Cardiac fibroblast (primary cell): ENCODE measurements at regions not wholly inside any gene's neighbourhood (a gene's known extent, or its start where the extent isn't known, plus 50 kb on each side); places are given as distances from the start of the nearest gene placed in this dataset.

ENCODE experiments used
- DNase-seq, 2 donors: peaks; one replicate each; pipeline versions ENCODE4 v3.0.0 to v3.0.0-alpha.2; 2010; ENCODE audit warnings: low read depth in 2 of 2
- H3K4me3 ChIP-seq, 2 donors: replicated peaks in 1 of 2; 1 replicate in 1 of 2; 2 replicates in 1 of 2; pipeline ENCODE4 v1.5.1; 2011; ENCODE audit warnings: low read depth in 2 of 2, low read length in 2 of 2, mild to moderate bottlenecking in 2 of 2, moderate library complexity in 1 of 2
- CTCF ChIP-seq: IDR thresholded peaks from one replicate; pipeline ENCODE4 v1.5.1; 2011; ENCODE audit warnings: low read depth, mild to moderate bottlenecking, low read length, inconsistent platforms

GRCh38 chr17:77824102-77824779 is 134.3 kb upstream of the TNRC6C start:
- DNase-seq = no peak
- no peak overlapping the region for H3K4me3 ChIP-seq
- no peak for TF ChIP-seq CTCF

GRCh38 chr17:77824780-77825280 is 133.7 kb upstream of the TNRC6C start:
- no peak for DNase-seq
- H3K4me3 ChIP-seq = no peak overlapping the region
- no peak for TF ChIP-seq CTCF

GRCh38 chr17:77825621-77826020 is 132.9 kb upstream of the TNRC6C start:
- TF ChIP-seq CTCF = no peak
- no peak overlapping the region for H3K4me3 ChIP-seq
- DNase-seq = no peak

GRCh38 chr17:77826132-77826873 is 132.2 kb upstream of the TNRC6C start:
- DNase-seq = no peak
- no peak overlapping the region for H3K4me3 ChIP-seq
- TF ChIP-seq CTCF = no peak

- H3K4me3 ChIP-seq = no peak overlapping the region
- no peak for DNase-seq
- no peak for TF ChIP-seq CTCF
Measured at GRCh38 chr17:77827039-77827438, 131.5 kb upstream of the TNRC6C start.

GRCh38 chr17:77827511-77827910 is 131.0 kb upstream of the TNRC6C start:
- no peak for TF ChIP-seq CTCF
- DNase-seq = no peak
- H3K4me3 ChIP-seq = no peak overlapping the region
